ENCODE measurements at regions not wholly inside any gene's neighbourhood (a gene's known extent, or its start where the extent isn't known, plus 50 kb on each side); places are given as distances from the start of the nearest gene placed in this dataset.

DNA sequence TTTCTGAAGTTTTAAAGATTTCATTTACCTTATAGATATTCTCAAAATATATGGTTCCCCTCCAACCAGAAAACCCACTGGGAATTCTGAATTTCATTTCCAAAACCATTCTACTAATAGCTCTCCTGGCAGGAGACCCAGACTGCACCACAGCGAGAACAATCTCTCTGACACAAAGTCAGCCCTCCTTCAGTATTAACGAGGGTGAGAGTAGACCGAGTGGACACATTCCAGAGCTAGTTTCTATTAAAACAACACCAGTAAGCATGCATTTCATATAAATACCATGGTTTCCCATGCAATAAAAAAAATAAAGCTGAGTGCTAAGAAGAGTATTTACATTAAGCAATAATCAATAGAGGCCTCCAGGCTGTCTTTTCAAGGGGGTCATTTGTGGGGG, 899.6 kb upstream of the SLC35B3 start:
- Histone ChIP-seq H3K9me3 (ENCODE audit: control insufficient read depth in 1 of 2, low read length in 2 of 2) (no peaks in the 10 kb centered on the region), H3K36me3 (ENCODE audit: insufficient read depth, low read length) (no peaks in the 10 kb centered on the region), H3K27ac (ENCODE audit: low read depth, low read length) (no peak overlapping the region), H3K4me1 (ENCODE audit: insufficient read depth, low read length) (no peaks in the 10 kb centered on the region), H3K4me3 (ENCODE audit: low read length in 2 of 2) (no peak overlapping the region), H3K27me3 (ENCODE audit: insufficient read depth, low read length) (no peaks in the 10 kb centered on the region)
- no peak for DNase-seq
- ChIA-PET POLR2A (ENCODE audit: partially characterized antibody) (no interaction called here), CTCF (ENCODE audit: partially characterized antibody) (no interaction called here)
- intact Hi-C loops (cut with micrococcal nuclease) = no loop called here
- Mint-ChIP-seq H3K27ac (no peak overlapping the region), H3K4me3 (no peak overlapping the region), H3K4me1 (no peaks in the 10 kb centered on the region), H3K9me3 (peaks cover 0 to 14% (median 5%) of the 10 kb centered on the region in 8 donors), H3K27me3 (no peaks in the 10 kb centered on the region), H3K36me3 (no peaks in the 10 kb centered on the region)

DNA sequence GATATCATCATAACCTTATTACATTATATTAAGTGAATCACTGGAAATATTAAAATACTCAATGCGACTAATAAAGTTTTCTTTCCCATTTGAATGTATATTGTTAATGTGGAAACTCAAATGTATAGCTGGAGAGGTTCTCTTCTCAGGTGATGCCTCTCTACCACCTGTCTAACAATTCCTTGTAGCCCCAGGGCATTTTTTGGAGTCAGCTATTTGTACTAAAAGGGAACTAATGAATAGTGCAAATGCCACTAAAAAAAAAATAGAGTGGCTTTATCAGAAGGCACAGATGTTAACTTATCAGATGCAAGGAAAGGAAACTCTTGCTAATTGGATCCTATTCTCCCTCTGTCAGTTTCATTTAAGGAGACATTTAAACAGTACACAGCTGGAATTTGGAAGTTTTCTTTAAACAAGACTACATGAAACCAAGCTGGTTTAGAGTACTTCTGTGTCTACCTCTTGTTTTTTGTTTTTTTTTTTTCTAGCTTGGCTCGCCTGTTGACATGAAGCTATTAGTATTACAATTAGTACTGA, 897.0 kb upstream of the SLC35B3 start:
- ChIA-PET POLR2A (ENCODE audit: partially characterized antibody) (no interaction called here), CTCF (ENCODE audit: partially characterized antibody) (no interaction called here)
- intact Hi-C loops (cut with micrococcal nuclease) = no loop called here
- no peaks in the 10 kb centered on the region for H3K36me3 Mint-ChIP-seq
- H3K9me3 Mint-ChIP-seq = peaks cover 0 to 10% (median 7%) of the 10 kb centered on the region in 8 donors
- H3K27me3 Mint-ChIP-seq = no peaks in the 10 kb centered on the region
- Histone ChIP-seq H3K4me1 (ENCODE audit: insufficient read depth, low read length) (no peaks in the 10 kb centered on the region), H3K27ac (ENCODE audit: low read depth, low read length) (no peak overlapping the region), H3K36me3 (ENCODE audit: insufficient read depth, low read length) (no peaks in the 10 kb centered on the region), H3K4me3 (ENCODE audit: low read length in 2 of 2) (no peak overlapping the region), H3K27me3 (ENCODE audit: insufficient read depth, low read length) (no peaks in the 10 kb centered on the region), H3K9me3 (ENCODE audit: control insufficient read depth in 1 of 2, low read length in 2 of 2) (no peaks in the 10 kb centered on the region)
- no peak for DNase-seq
- no peaks in the 10 kb centered on the region for H3K4me1 Mint-ChIP-seq
- H3K27ac Mint-ChIP-seq = no peak overlapping the region
- no peak overlapping the region for H3K4me3 Mint-ChIP-seq

DNA sequence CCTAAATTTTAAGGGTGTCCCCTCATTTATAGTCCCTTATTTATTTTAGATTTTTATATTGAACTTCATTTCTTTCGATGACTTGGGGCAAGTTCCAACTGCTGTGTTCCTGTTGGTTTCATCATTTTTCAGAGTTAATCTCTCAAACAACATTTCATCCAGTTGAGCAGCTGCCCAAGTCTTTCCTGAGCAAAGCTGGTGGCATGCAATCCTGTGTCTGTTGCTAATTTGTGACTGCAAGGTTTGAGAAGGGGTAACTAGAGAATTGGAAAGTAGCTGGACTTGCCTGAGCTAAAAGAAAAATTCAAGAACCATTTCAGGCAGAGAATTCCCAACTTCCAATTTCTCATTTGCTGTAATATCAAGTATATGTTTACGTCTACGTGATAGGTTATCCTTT, 881.5 kb upstream of the SLC35B3 start:
- DNase-seq = no peak
- POLR2A ChIA-PET (ENCODE audit: partially characterized antibody) = no interaction called here
- H3K27ac ChIP-seq (ENCODE audit: low read depth, low read length) = no peak overlapping the region
- no peak overlapping the region for H3K27ac Mint-ChIP-seq
- CTCF ChIA-PET (ENCODE audit: partially characterized antibody) = no interaction called here
- no peaks in the 10 kb centered on the region for H3K36me3 Mint-ChIP-seq
- H3K4me3 Mint-ChIP-seq = no peak overlapping the region
- H3K4me1 Mint-ChIP-seq = no peaks in the 10 kb centered on the region
- H3K4me3 ChIP-seq (ENCODE audit: low read length in 2 of 2) = no peak overlapping the region
- H3K27me3 ChIP-seq (ENCODE audit: insufficient read depth, low read length) = no peaks in the 10 kb centered on the region
- H3K9me3 Mint-ChIP-seq = peaks cover 0 to 10% (median 3%) of the 10 kb centered on the region in 8 donors
- no peaks in the 10 kb centered on the region for H3K27me3 Mint-ChIP-seq
- H3K9me3 ChIP-seq (ENCODE audit: control insufficient read depth in 1 of 2, low read length in 2 of 2) = no peaks in the 10 kb centered on the region
- intact Hi-C loops (cut with micrococcal nuclease) = no loop called here
- no peaks in the 10 kb centered on the region for H3K4me1 ChIP-seq (ENCODE audit: insufficient read depth, low read length)
- no peaks in the 10 kb centered on the region for H3K36me3 ChIP-seq (ENCODE audit: insufficient read depth, low read length)

DNA sequence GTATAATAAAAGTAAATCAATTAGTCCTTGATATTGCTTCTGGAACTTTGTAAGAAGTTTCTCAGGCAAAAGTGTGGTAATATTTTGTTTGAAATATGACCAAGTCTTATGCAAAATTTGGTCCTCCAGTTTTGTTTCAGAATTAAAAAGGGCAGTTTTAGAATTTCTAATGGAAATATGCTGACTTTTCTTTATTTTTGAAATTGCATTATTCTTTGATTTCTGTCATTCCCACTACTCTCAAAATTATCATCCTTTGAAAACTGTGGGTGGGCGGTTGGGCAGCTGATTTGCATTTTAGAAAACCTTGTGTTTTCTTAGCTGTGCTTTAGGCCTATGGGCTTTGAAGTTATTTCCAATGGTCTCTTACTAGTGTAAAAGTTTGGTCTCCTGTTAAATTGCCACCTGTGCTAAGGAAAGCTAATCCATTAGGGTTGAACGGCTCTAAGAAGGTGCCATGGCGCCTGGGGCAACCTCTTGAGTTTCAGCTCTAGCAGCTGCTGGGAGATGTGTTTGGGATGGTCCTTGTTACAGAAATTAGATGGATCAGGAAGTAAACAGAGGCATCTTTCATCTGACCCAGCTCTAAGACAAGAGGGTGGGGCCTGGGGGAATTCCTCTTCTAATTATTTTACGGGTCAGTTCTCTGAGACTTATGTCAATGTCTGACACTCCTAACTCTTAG, 880.8 kb upstream of the SLC35B3 start:
- DNase-seq = no peak
- CTCF ChIA-PET (ENCODE audit: partially characterized antibody) = no interaction called here
- peaks cover 0 to 7% (median 3%) of the 10 kb centered on the region in 8 donors for H3K9me3 Mint-ChIP-seq
- Histone ChIP-seq H3K27ac (ENCODE audit: low read depth, low read length) (no peak overlapping the region), H3K27me3 (ENCODE audit: insufficient read depth, low read length) (no peaks in the 10 kb centered on the region), H3K4me1 (ENCODE audit: insufficient read depth, low read length) (no peaks in the 10 kb centered on the region), H3K4me3 (ENCODE audit: low read length in 2 of 2) (no peak overlapping the region), H3K9me3 (ENCODE audit: control insufficient read depth in 1 of 2, low read length in 2 of 2) (no peaks in the 10 kb centered on the region), H3K36me3 (ENCODE audit: insufficient read depth, low read length) (no peaks in the 10 kb centered on the region)
- POLR2A ChIA-PET (ENCODE audit: partially characterized antibody) = no interaction called here
- H3K4me3 Mint-ChIP-seq = no peak overlapping the region
- no peaks in the 10 kb centered on the region for H3K4me1 Mint-ChIP-seq
- no peaks in the 10 kb centered on the region for H3K27me3 Mint-ChIP-seq
- intact Hi-C loops (cut with micrococcal nuclease) = no loop called here
- H3K36me3 Mint-ChIP-seq = no peaks in the 10 kb centered on the region
- H3K27ac Mint-ChIP-seq = no peak overlapping the region

DNA sequence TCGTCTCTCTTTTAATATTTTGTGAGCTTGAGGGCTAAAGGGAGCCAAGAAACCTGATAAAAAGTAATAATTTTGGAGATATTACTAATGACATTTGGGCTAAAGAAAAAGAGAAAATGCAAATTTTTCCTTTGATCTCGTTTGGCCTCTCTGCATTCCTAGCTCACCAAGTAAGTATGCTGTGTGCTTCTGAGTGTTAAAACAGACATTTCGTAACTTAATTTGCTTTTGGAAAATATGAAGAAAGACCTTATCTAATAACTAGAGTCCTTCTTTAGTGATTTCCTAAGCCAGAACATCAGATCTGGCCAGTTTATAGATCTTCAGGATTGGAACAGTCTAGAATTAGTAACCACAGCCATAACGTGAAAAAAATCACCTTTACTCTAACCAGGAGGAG, 872.9 kb upstream of the SLC35B3 start:
- Histone ChIP-seq H3K4me3 (ENCODE audit: low read length in 2 of 2) (no peak overlapping the region), H3K9me3 (ENCODE audit: control insufficient read depth in 1 of 2, low read length in 2 of 2) (peaks cover 0 to 5% of the 10 kb centered on the region in 2 donors), H3K27me3 (ENCODE audit: insufficient read depth, low read length) (no peaks in the 10 kb centered on the region), H3K27ac (ENCODE audit: low read depth, low read length) (no peak overlapping the region), H3K36me3 (ENCODE audit: insufficient read depth, low read length) (no peaks in the 10 kb centered on the region), H3K4me1 (ENCODE audit: insufficient read depth, low read length) (no peaks in the 10 kb centered on the region)
- no peak for DNase-seq
- intact Hi-C loops (cut with micrococcal nuclease) = no loop called here
- ChIA-PET CTCF (ENCODE audit: partially characterized antibody) (no interaction called here), POLR2A (ENCODE audit: partially characterized antibody) (no interaction called here)
- no peaks in the 10 kb centered on the region for H3K4me1 Mint-ChIP-seq
- H3K27me3 Mint-ChIP-seq = no peaks in the 10 kb centered on the region
- H3K9me3 Mint-ChIP-seq = peaks cover 0 to 8% (median 2%) of the 10 kb centered on the region in 8 donors
- H3K36me3 Mint-ChIP-seq = no peaks in the 10 kb centered on the region
- H3K27ac Mint-ChIP-seq = no peak overlapping the region
- H3K4me3 Mint-ChIP-seq = no peak overlapping the region

DNA sequence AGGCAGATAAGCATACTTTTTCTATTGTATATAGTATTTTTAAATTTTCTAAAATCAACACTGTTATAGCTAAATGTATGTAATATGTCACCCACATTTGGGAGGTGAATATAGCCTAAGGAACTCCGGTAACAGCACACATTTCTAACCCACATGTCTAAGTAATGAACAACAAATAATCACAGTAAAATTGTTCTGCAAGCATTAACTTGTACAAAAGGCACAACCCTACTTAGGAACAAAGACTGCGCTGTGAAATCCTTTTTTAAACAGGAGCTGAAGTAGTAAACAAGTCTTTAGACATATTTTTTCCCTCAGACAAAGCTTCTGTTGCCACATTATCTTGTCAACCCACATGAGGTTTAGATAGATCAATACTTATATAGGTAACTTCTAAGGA, 872.4 kb upstream of the SLC35B3 start:
- Mint-ChIP-seq H3K36me3 (no peaks in the 10 kb centered on the region), H3K4me1 (no peaks in the 10 kb centered on the region), H3K27me3 (no peaks in the 10 kb centered on the region), H3K9me3 (peaks cover 0 to 8% (median 1%) of the 10 kb centered on the region in 8 donors), H3K27ac (no peak overlapping the region), H3K4me3 (no peak overlapping the region)
- Histone ChIP-seq H3K9me3 (ENCODE audit: control insufficient read depth in 1 of 2, low read length in 2 of 2) (peaks cover 0 to 5% of the 10 kb centered on the region in 2 donors), H3K27me3 (ENCODE audit: insufficient read depth, low read length) (no peaks in the 10 kb centered on the region), H3K4me3 (ENCODE audit: low read length in 2 of 2) (no peak overlapping the region), H3K36me3 (ENCODE audit: insufficient read depth, low read length) (no peaks in the 10 kb centered on the region), H3K4me1 (ENCODE audit: insufficient read depth, low read length) (no peaks in the 10 kb centered on the region), H3K27ac (ENCODE audit: low read depth, low read length) (no peak overlapping the region)
- ChIA-PET CTCF (ENCODE audit: partially characterized antibody) (no interaction called here), POLR2A (ENCODE audit: partially characterized antibody) (no interaction called here)
- intact Hi-C loops (cut with micrococcal nuclease) = no loop called here
- DNase-seq = no peak

DNA sequence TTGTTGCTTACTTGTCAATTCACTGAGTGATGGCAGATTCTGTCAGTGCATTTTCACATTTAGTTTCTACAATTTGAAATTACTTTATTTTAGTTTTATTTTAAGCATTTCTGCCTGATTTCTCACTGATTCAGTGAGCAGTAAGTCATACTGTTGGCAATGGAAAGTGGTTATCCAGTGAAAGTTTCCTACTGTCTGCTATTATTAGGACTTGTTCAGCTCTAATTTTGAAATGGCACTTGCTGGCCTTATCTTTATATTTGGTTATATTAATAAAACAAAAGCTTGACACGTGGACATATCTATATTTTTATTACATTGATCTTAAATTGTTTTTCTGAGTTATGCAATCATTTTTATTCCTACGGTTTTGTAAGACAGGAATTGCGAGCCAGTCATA, 871.8 kb upstream of the SLC35B3 start:
- peaks cover 0 to 5% of the 10 kb centered on the region in 2 donors for H3K9me3 ChIP-seq (ENCODE audit: control insufficient read depth in 1 of 2, low read length in 2 of 2)
- H3K4me1 ChIP-seq (ENCODE audit: insufficient read depth, low read length) = no peaks in the 10 kb centered on the region
- DNase-seq = no peak
- ChIA-PET POLR2A (ENCODE audit: partially characterized antibody) (no interaction called here), CTCF (ENCODE audit: partially characterized antibody) (no interaction called here)
- intact Hi-C loops (cut with micrococcal nuclease) = no loop called here
- Mint-ChIP-seq H3K4me1 (no peaks in the 10 kb centered on the region), H3K27ac (no peak overlapping the region), H3K4me3 (no peak overlapping the region), H3K9me3 (peaks cover 0 to 8% (median 1%) of the 10 kb centered on the region in 8 donors), H3K27me3 (no peaks in the 10 kb centered on the region), H3K36me3 (no peaks in the 10 kb centered on the region)
- H3K36me3 ChIP-seq (ENCODE audit: insufficient read depth, low read length) = no peaks in the 10 kb centered on the region
- no peaks in the 10 kb centered on the region for H3K27me3 ChIP-seq (ENCODE audit: insufficient read depth, low read length)
- no peak overlapping the region for H3K27ac ChIP-seq (ENCODE audit: low read depth, low read length)
- H3K4me3 ChIP-seq (ENCODE audit: low read length in 2 of 2) = no peak overlapping the region

DNA sequence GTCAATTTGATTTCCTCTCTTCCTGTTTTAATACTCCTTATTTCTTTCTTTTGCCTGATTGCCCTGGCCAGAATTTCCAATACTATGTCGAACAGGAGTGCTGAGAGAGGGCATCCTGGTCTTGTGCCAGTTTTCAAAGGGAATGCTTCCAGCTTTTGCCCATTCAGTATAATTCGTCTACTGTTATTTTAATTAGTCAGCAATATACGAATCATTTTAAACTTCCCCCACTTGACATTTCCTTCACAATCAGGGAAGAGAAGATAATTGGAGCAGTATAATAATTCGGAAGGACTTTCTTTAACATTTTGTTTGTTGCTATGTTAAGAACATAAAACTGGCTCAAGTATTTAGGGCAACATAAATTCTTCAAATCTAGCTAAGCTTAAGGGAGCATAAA, 860.3 kb upstream of the SLC35B3 start:
- no peak overlapping the region for H3K4me3 ChIP-seq (ENCODE audit: low read length in 2 of 2)
- no peaks in the 10 kb centered on the region for H3K27me3 Mint-ChIP-seq
- H3K27me3 ChIP-seq (ENCODE audit: insufficient read depth, low read length) = no peaks in the 10 kb centered on the region
- no peaks in the 10 kb centered on the region for H3K4me1 Mint-ChIP-seq
- intact Hi-C loops (cut with micrococcal nuclease) = no loop called here
- H3K4me1 ChIP-seq (ENCODE audit: insufficient read depth, low read length) = no peaks in the 10 kb centered on the region
- POLR2A ChIA-PET (ENCODE audit: partially characterized antibody) = no interaction called here
- no peak overlapping the region for H3K27ac Mint-ChIP-seq
- CTCF ChIA-PET (ENCODE audit: partially characterized antibody) = no interaction called here
- peaks cover 0 to 41% (median 10%) of the 10 kb centered on the region in 8 donors for H3K9me3 Mint-ChIP-seq
- no peaks in the 10 kb centered on the region for H3K9me3 ChIP-seq (ENCODE audit: control insufficient read depth in 1 of 2, low read length in 2 of 2)
- H3K27ac ChIP-seq (ENCODE audit: low read depth, low read length) = no peak overlapping the region
- H3K36me3 Mint-ChIP-seq = no peaks in the 10 kb centered on the region
- H3K36me3 ChIP-seq (ENCODE audit: insufficient read depth, low read length) = no peaks in the 10 kb centered on the region
- no peak overlapping the region for H3K4me3 Mint-ChIP-seq
- no peak for DNase-seq
